ENCODE measurements at regions not wholly inside any gene's neighbourhood (a gene's known extent, or its start where the extent isn't known, plus 50 kb on each side); places are given as distances from the start of the nearest gene placed in this dataset.
"Not testable (repeated sequence)": the region's sequence is repeated elsewhere in the genome, so short reads cannot be mapped to it uniquely, and the experiment has no call there.

DNA sequence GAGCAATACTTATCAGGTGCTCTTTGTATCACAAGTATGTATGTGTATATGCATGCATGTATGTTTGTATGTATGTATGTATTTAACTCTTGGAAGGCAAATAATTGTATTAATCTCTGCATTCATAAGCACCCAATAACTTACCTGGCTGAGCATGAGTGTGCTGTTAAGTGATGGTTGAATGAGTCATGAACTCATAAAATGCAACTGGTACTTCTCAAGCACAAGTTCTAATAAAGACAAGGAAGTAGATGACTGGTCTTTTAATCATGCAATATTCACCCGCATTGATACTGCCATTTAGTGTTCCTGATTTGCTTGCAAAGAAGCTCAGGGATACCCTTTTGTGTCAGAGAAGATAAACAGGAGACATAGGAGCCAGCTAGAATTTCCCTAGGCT is 204.9 kb upstream of the TRPM3 start:
- Histone ChIP-seq H3K4me3 (ENCODE audit: low read depth, low read length) (no peak overlapping the region), H3K36me3 (ENCODE audit: control insufficient read depth, insufficient read depth, low read length) (no peaks in the 10 kb centered on the region), H3K27ac (ENCODE audit: low read depth, low read length) (no peak overlapping the region), H3K27me3 (ENCODE audit: control insufficient read depth, insufficient read depth, low read length) (no peaks in the 10 kb centered on the region), H3K9ac (ENCODE audit: low read depth, low read length) (no peak overlapping the region), H3K4me1 (ENCODE audit: control insufficient read depth, insufficient read depth, low read length) (no peaks in the 10 kb centered on the region), H3K9me3 (ENCODE audit: control insufficient read depth, insufficient read depth, low read length) (no peaks in the 10 kb centered on the region)

DNA sequence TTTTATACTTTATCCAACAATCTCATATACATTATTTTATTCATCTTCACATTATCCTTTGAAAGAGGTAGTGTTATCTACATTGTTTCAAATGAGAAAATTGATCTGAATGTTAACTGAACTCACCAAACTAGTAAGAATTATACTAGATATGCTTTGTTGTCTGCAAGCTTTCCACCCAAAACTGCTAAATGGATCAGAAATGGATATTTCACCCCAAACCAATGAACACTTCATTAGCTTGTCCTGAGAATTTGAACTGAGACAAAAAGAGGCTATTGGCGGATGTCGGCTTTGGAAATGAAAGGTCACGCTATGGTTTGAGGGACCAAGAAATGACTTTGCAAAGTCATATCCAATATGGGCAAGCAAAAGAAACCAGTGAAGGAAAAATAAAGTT is 201.9 kb upstream of the TRPM3 start:
- no peaks in the 10 kb centered on the region for H3K9me3 ChIP-seq (ENCODE audit: control insufficient read depth, insufficient read depth, low read length)
- no peaks in the 10 kb centered on the region; the same call in 1 of the 2 replicates for H3K27me3 ChIP-seq (ENCODE audit: control insufficient read depth, insufficient read depth, low read length)
- H3K36me3 ChIP-seq (ENCODE audit: control insufficient read depth, insufficient read depth, low read length) = no peaks in the 10 kb centered on the region
- no peak overlapping the region for H3K4me3 ChIP-seq (ENCODE audit: low read depth, low read length)
- no peak overlapping the region for H3K9ac ChIP-seq (ENCODE audit: low read depth, low read length)
- H3K27ac ChIP-seq (ENCODE audit: low read depth, low read length) = no peak overlapping the region
- H3K4me1 ChIP-seq (ENCODE audit: control insufficient read depth, insufficient read depth, low read length) = no peaks in the 10 kb centered on the region

DNA sequence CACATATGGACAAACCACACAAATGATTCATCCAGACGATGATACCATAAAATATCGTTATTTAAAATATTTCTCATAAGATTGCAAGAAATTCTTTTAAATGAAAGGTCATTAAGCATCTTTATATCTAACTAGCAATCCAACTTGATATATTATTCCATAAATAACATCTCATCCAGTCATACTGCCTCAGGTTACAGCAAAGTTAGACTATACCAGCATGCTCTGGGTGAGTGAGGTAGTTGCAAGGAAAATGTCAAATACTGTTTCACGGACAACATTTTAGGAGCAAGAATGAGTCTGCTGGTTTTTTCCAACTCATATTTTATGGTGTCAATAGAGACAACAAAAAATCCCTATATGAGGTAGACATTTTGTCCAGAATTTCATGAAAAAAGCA is 200.9 kb upstream of the TRPM3 start:
- no peaks in the 10 kb centered on the region for H3K36me3 ChIP-seq (ENCODE audit: control insufficient read depth, insufficient read depth, low read length)
- H3K9me3 ChIP-seq (ENCODE audit: control insufficient read depth, insufficient read depth, low read length) = no peaks in the 10 kb centered on the region
- no peak overlapping the region for H3K27ac ChIP-seq (ENCODE audit: low read depth, low read length)
- H3K9ac ChIP-seq (ENCODE audit: low read depth, low read length) = no peak overlapping the region
- H3K4me1 ChIP-seq (ENCODE audit: control insufficient read depth, insufficient read depth, low read length) = no peaks in the 10 kb centered on the region
- no peaks in the 10 kb centered on the region; the same call in 1 of the 2 replicates for H3K27me3 ChIP-seq (ENCODE audit: control insufficient read depth, insufficient read depth, low read length)
- H3K4me3 ChIP-seq (ENCODE audit: low read depth, low read length) = no peak overlapping the region

DNA sequence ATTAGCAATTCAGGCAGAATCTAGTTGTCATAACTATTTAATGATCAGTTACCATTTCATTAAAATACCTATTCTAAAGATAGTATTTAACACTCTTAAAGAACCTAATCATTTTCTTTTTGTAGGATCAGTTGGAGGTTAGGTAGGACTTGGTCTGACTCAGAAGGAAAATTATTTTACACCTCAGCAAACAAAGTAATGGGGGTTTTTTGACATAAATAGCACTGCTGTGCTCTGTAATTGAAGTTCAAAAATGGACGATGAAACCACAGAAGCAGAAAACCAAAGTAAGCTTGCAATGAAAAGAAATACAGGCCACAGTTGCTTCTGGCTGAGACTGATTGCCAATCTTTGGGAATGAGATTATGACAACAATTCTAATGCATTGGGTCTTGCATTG is 187.0 kb upstream of the TRPM3 start:
- no peak overlapping the region for H3K9ac ChIP-seq (ENCODE audit: low read depth, low read length)
- H3K36me3 ChIP-seq (ENCODE audit: control insufficient read depth, insufficient read depth, low read length) = no peaks in the 10 kb centered on the region
- H3K9me3 ChIP-seq (ENCODE audit: control insufficient read depth, insufficient read depth, low read length) = no peaks in the 10 kb centered on the region
- H3K4me3 ChIP-seq (ENCODE audit: low read depth, low read length) = no peak overlapping the region
- H3K4me1 ChIP-seq (ENCODE audit: control insufficient read depth, insufficient read depth, low read length) = no peaks in the 10 kb centered on the region
- H3K27ac ChIP-seq (ENCODE audit: low read depth, low read length) = no peak overlapping the region
- no peaks in the 10 kb centered on the region for H3K27me3 ChIP-seq (ENCODE audit: control insufficient read depth, insufficient read depth, low read length)

DNA sequence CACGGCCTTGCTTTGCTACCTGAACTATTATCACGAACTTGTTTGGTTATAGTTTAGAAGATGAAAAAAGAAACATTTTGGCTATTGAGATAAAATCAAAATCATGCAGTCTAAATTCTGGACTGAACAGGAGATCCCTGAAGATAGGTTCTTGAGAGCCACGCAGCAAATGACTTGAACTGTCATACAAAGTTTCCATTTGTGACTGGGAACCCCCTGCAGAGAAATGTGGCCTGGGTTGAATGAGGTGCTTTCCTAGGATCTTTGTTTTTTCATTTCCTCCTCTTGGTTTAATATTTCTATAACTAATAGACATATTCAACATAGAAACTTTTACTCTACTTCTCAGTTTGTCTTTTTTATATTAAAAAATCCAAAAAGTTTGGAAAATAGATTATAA is 184.7 kb upstream of the TRPM3 start:
- no peaks in the 10 kb centered on the region for H3K4me1 ChIP-seq (ENCODE audit: control insufficient read depth, insufficient read depth, low read length)
- H3K9me3 ChIP-seq (ENCODE audit: control insufficient read depth, insufficient read depth, low read length) = no peaks in the 10 kb centered on the region
- H3K9ac ChIP-seq (ENCODE audit: low read depth, low read length) = no peak overlapping the region
- no peaks in the 10 kb centered on the region for H3K27me3 ChIP-seq (ENCODE audit: control insufficient read depth, insufficient read depth, low read length)
- H3K4me3 ChIP-seq (ENCODE audit: low read depth, low read length) = no peak overlapping the region
- H3K27ac ChIP-seq (ENCODE audit: low read depth, low read length) = no peak overlapping the region
- no peaks in the 10 kb centered on the region for H3K36me3 ChIP-seq (ENCODE audit: control insufficient read depth, insufficient read depth, low read length)

DNA sequence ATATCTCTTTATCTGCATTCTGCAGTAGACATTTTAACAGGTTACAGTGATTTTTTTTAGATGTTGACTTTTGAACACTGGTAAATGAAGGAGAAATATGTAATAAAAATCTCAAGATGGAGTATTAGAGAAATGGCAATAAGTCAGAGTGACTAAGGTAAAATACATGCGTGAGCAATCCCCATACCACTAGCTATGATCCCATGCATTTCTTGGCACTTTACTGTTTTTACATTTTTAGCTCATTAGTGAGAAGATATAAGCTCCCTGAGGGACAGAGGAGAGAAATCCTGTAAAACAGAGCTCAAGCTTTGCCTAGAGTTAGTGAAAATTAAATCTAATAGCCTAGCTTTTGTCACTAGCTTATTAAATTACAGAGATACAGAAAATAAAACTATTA is 181.9 kb upstream of the TRPM3 start:
- Histone ChIP-seq H3K36me3 (ENCODE audit: control insufficient read depth, insufficient read depth, low read length) (no peaks in the 10 kb centered on the region), H3K4me1 (ENCODE audit: control insufficient read depth, insufficient read depth, low read length) (peaks cover 3% of the 10 kb centered on the region; the same call in 1 of the 2 replicates), H3K9ac (ENCODE audit: low read depth, low read length) (no peak overlapping the region), H3K27me3 (ENCODE audit: control insufficient read depth, insufficient read depth, low read length) (no peaks in the 10 kb centered on the region), H3K9me3 (ENCODE audit: control insufficient read depth, insufficient read depth, low read length) (no peaks in the 10 kb centered on the region), H3K27ac (ENCODE audit: low read depth, low read length) (no peak overlapping the region), H3K4me3 (ENCODE audit: low read depth, low read length) (no peak overlapping the region)

DNA sequence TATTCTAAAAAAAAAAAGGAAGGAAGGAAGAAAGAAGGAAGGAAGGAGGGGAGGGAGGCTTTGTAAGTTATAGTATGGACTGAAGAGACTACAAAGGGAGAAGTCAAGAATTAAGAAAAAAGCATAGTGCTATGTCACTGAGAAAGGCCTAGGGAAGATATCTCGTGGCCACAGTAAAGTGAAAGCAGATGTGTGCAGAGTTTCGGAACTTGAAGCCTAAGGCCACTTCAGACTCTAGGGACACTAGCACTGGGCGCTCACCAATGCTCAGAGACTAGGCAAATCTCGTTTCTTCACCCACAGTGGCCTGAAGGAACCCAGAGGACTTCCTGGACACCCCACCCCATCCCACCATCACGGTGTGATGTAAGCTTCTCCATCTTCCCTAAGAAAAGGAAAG is 181.4 kb upstream of the TRPM3 start:
- Histone ChIP-seq H3K4me3 (ENCODE audit: low read depth, low read length) (no peak overlapping the region), H3K9ac (ENCODE audit: low read depth, low read length) (no peak overlapping the region), H3K36me3 (ENCODE audit: control insufficient read depth, insufficient read depth, low read length) (no peaks in the 10 kb centered on the region), H3K27me3 (ENCODE audit: control insufficient read depth, insufficient read depth, low read length) (no peaks in the 10 kb centered on the region), H3K27ac (ENCODE audit: low read depth, low read length) (no peak overlapping the region), H3K9me3 (ENCODE audit: control insufficient read depth, insufficient read depth, low read length) (no peaks in the 10 kb centered on the region), H3K4me1 (ENCODE audit: control insufficient read depth, insufficient read depth, low read length) (peaks cover 3% of the 10 kb centered on the region; the same call in 1 of the 2 replicates)

DNA sequence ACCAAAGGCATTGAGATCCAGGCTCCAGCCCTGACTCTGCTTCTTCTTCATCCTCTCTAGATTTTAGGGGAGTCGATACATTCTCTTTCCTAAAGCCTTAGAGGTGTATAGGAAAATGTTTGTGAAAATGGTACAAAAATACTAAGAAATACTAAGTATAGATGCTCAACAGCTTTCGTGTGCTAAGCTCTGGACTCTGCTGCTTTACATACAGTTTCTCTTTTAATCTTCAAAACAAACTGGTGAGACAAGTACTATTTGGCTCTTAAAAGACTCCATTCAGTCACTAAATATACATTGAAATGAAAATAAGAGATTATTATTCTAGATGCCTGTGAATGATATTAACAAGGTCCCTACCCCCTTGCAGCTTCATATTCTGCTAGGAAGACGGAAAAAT is 174.5 kb upstream of the TRPM3 start:
- no peaks in the 10 kb centered on the region for H3K36me3 ChIP-seq (ENCODE audit: control insufficient read depth, insufficient read depth, low read length)
- H3K9ac ChIP-seq (ENCODE audit: low read depth, low read length) = no peak overlapping the region
- H3K4me3 ChIP-seq (ENCODE audit: low read depth, low read length) = no peak overlapping the region

DNA sequence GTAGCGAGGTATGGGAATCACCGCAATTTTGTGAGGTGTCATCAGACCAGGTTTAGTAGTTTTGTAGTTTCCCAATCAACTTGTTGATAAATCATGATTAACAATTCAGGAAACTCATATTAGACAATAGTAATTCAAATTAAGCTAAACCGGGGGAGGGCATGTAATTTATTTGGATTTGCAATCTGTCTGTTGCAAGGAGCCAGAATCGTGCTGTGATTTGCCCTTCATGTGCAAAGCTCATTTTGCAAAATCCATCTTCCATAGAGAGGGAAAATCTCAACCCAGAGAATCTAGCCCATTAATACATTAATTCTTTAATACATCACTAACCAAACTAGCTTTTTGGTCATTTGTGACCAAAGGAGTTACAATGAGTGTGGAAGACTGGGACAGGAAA is 164.7 kb upstream of the TRPM3 start:
- H3K36me3 ChIP-seq (ENCODE audit: control insufficient read depth, insufficient read depth, low read length) = no peaks in the 10 kb centered on the region
- no peaks in the 10 kb centered on the region for H3K27me3 ChIP-seq (ENCODE audit: control insufficient read depth, insufficient read depth, low read length)
- no peak overlapping the region for H3K4me3 ChIP-seq (ENCODE audit: low read depth, low read length)
- no peaks in the 10 kb centered on the region for H3K9me3 ChIP-seq (ENCODE audit: control insufficient read depth, insufficient read depth, low read length)
- H3K9ac ChIP-seq (ENCODE audit: low read depth, low read length) = no peak overlapping the region
- peaks cover 16% of the 10 kb centered on the region; the same call in 1 of the 2 replicates for H3K4me1 ChIP-seq (ENCODE audit: control insufficient read depth, insufficient read depth, low read length)
- H3K27ac ChIP-seq (ENCODE audit: low read depth, low read length) = no peak overlapping the region

More for the DNA sequence above, 174.5 kb upstream of the TRPM3 start:
- no peak overlapping the region for H3K27ac ChIP-seq (ENCODE audit: low read depth, low read length)
- H3K4me1 ChIP-seq (ENCODE audit: control insufficient read depth, insufficient read depth, low read length) = peaks cover 15% of the 10 kb centered on the region; the same call in 1 of the 2 replicates
- no peaks in the 10 kb centered on the region for H3K27me3 ChIP-seq (ENCODE audit: control insufficient read depth, insufficient read depth, low read length)
- no peaks in the 10 kb centered on the region for H3K9me3 ChIP-seq (ENCODE audit: control insufficient read depth, insufficient read depth, low read length)

DNA sequence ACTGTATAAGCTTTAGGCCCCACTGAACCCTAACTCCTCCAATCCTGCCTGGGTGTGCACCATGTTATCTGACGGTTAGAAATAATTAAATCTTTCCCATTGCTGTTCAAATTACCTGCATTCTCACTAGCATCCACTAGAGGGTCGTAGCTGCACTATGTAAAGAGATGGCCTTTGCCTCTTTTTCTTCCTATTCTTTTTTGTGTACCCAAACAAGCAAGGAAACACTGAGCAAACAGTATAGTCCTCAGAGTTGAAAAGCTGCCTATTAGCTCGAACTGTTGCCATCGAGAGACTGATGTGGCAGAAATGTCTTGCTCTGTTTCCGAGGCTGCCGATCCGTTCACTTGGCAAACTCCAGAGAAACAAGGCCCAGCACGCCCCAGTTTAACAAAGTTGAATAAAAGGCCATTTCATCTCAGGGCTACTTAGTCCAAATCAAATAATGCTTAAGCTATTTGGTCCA is 163.8 kb upstream of the TRPM3 start:
- H3K4me3 ChIP-seq (ENCODE audit: low read depth, low read length) = no peak overlapping the region
- no peaks in the 10 kb centered on the region for H3K27me3 ChIP-seq (ENCODE audit: control insufficient read depth, insufficient read depth, low read length)
- no peak overlapping the region for H3K9ac ChIP-seq (ENCODE audit: low read depth, low read length)
- no peaks in the 10 kb centered on the region for H3K9me3 ChIP-seq (ENCODE audit: control insufficient read depth, insufficient read depth, low read length)
- H3K36me3 ChIP-seq (ENCODE audit: control insufficient read depth, insufficient read depth, low read length) = no peaks in the 10 kb centered on the region
- H3K27ac ChIP-seq (ENCODE audit: low read depth, low read length) = no peak overlapping the region
- H3K4me1 ChIP-seq (ENCODE audit: control insufficient read depth, insufficient read depth, low read length) = peaks cover 14% of the 10 kb centered on the region; the same call in 1 of the 2 replicates

DNA sequence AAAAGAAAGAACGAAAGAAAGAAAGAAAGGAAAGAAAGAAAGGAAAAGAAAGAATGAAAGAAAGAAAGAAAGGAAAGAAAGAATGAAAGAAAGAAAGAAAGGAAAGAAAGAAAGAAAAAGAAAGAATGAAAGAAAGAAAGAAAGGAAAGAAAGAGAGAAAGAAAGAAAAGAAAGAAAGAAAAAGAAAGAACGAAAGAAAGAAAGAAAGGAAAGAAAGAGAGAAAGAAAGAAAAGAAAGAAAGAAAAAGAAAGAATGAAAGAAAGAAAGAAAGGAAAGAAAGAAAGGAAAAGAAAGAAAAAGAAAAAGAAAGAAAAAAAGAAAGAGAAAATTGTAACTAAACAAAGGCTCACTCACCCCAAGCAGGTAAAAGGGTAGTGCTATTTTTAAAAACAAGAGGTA is 160.7 kb upstream of the TRPM3 start:
- H3K36me3 ChIP-seq (ENCODE audit: control insufficient read depth, insufficient read depth, low read length) = not testable (repeated sequence)

More for the DNA sequence above, 160.7 kb upstream of the TRPM3 start:
- not testable (repeated sequence) for H3K27ac ChIP-seq (ENCODE audit: low read depth, low read length); H3K9ac ChIP-seq (ENCODE audit: low read depth, low read length); H3K4me3 ChIP-seq (ENCODE audit: low read depth, low read length); H3K9me3 ChIP-seq (ENCODE audit: control insufficient read depth, insufficient read depth, low read length); H3K27me3 ChIP-seq (ENCODE audit: control insufficient read depth, insufficient read depth, low read length)
- peaks cover 14% of the 10 kb centered on the region; the same call in 1 of the 2 replicates for H3K4me1 ChIP-seq (ENCODE audit: control insufficient read depth, insufficient read depth, low read length)
